SU-DHL-6 (cell line): ENCODE measurements at regions not wholly inside any gene's neighbourhood (a gene's known extent, or its start where the extent isn't known, plus 50 kb on each side); places are given as distances from the start of the nearest gene placed in this dataset.

ENCODE experiments used
- EZH2phosphoT487 ChIP-seq: fragments of 200-600 bp; sonication (generic), shearing (Covaris generic); conservative IDR thresholded peaks from 2 replicates; pipeline ENCODE4 v1.6.1; 2018; ENCODE audit warnings: mild to moderate bottlenecking, antibody characterized with exemption, low read length, moderate library complexity, mixed read lengths
- TF ChIP-seq, protein P1 (sequence below): fragments of 200-600 bp; sonication (generic); IDR thresholded peaks from one replicate; pipeline ENCODE4 v1.5.1; 2017; ENCODE audit warnings: antibody characterized with exemption, mild to moderate bottlenecking, low read length, moderate library complexity; ENCODE audit not compliant: insufficient read depth, poor library complexity, severe bottlenecking

DNA sequence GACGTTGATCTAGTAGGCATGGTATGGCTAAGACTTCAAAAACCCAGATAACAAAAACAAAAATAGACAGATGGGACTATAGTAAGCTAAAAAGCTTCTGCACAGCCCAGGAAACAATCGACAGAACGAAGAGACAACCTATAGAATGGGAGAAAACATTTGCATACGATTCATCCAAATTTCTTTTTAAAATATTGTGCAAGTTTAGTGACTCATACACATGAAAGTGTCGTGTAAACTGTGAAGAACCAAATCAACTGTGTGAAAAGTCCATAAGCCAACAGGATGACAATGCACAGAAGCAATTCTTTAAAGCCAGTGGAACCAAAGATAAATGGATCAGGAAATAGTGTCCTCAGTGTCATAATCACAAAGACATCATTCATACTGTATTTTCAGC lies 671.1 kb downstream of the RNF144A start:
- TF ChIP-seq EZH2phosphoT487, result no peak
- TF ChIP-seq, protein P1, sequence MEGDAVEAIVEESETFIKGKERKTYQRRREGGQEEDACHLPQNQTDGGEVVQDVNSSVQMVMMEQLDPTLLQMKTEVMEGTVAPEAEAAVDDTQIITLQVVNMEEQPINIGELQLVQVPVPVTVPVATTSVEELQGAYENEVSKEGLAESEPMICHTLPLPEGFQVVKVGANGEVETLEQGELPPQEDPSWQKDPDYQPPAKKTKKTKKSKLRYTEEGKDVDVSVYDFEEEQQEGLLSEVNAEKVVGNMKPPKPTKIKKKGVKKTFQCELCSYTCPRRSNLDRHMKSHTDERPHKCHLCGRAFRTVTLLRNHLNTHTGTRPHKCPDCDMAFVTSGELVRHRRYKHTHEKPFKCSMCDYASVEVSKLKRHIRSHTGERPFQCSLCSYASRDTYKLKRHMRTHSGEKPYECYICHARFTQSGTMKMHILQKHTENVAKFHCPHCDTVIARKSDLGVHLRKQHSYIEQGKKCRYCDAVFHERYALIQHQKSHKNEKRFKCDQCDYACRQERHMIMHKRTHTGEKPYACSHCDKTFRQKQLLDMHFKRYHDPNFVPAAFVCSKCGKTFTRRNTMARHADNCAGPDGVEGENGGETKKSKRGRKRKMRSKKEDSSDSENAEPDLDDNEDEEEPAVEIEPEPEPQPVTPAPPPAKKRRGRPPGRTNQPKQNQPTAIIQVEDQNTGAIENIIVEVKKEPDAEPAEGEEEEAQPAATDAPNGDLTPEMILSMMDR, result no peak
